GM21786 (cell line): ENCODE measurements at regions not wholly inside any gene's neighbourhood (a gene's known extent, or its start where the extent isn't known, plus 50 kb on each side); places are given as distances from the start of the nearest gene placed in this dataset.
"Not testable (repeated sequence)": the region's sequence is repeated elsewhere in the genome, so short reads cannot be mapped to it uniquely, and the experiment has no call there.

Source experiments
- ATAC-seq: cut with Tn5 transposase; IDR thresholded peaks from one replicate; pipeline ENCODE4 v1.9.1; 2021; ENCODE audit not compliant: unreplicated experiment

DNA sequence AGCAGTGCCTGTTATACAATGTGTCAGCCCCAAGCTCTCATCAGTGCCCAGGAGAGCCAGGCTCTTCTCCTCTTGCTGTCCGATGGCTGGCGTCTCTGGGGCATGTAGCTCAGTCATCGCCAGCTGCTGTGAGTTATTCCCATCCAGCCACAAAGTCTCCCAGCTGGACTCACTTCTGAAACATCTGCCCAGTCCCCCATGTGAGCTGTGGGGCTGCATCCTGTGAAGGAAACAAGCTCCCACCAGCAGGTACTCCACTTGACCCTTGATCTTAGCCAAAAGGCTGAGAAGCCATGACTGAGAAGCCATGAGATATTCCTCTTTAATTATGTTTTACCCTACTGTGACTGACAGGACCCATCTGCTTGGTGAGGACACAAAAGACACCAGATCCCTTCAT, 212.7 kb upstream of the IGFBP3 start:
- no peak for ATAC-seq

DNA sequence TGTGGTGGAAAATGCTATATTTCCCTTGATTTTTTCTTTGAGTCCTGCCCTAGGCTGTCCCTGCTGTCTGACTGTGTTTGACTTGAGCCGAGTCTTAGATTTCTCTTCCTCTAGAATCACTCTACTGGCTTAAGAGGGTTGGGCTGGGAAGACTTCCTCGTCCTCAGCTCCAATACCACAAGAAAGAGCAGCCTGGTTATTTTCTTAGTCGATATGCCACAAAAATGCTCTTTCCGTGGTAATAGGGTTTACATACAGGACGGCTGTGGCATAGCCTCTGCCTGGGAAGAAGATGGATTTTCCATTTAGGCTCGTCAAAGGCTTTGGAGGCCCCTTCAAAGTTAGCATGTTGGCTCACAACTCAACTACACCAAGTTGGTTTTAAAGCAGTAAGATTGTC, 212.0 kb upstream of the IGFBP3 start:
- ATAC-seq, result no peak

DNA sequence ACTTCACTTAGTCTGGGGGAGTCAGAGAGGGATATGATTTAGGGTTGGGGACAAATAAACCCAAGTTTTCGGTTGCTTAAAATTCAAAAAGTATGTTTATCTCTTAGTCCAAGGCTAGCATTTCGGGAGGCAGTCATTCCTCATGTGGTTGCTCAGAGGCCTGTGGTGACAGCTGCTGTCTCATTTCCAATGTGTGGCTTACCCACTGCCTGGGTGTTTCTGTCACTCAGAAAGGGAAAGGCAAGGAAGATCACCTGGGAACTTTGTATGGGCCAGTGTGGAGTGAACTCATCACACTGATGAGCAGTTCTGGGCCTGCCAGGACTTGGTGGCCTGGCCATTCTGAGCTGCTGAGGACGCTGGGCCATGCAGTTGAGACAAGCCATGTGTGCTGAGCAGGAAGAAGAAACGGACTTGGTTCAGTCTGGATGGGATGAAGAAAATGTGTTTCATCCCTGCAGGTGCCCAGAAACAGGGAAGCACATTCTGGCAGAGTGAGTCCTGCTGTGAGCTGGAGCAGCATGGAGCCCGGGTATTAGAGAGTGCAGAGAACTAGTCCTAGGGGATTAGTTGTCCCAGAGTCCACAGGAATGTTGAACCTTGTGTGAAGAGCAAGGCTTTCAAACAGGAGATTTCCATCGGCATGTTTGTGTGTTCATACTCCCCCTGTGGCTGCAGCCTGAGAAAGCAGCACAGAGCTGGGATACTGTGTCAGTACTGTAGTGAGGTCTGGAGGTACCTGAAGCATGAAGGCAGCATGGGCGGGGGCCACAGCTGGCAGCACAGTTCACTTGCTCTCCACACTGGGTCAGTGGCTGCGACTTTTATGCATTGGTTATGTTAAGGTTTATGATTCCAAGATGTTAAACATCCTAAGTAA, 211.1 kb upstream of the IGFBP3 start:
- no peak for ATAC-seq

DNA sequence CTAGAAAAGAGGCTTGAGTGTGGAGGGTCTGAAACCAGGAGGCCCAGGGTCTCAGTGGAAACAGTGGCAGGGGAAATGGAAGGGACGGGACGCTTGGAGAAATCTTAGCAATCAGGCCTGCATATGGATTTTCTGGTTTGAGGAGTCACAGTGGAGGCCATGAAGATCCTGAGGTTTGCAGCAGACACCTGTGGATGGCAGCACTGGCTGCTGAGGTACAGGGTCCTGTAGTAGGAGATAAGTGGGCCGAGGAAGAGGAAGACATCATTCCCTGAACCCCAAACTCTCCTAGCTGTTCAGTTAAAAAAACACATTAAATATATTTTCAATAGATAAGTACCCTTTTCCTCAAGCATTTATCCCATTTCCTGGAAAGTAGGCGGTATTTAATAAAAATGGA, 208.8 kb upstream of the IGFBP3 start:
- ATAC-seq, result no peak

DNA sequence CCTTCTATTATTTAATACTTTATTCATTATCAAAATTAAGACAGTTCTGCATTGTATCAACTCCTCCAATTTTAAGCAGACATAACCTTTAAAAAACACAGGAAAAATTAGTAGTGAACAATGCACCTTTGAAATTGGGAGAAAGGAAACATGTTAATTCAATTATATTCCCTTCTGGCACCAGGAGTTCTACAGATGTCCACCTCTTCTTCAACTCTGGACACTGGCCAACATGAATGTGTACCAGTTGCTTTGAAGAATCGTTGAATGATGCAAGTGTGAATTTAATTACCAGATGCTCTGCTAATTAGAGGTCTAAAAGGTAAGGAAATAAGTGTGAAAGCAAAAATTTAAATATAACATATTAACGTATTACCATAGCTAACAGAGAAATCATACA, 206.7 kb upstream of the IGFBP3 start:
- ATAC-seq, result no peak

DNA sequence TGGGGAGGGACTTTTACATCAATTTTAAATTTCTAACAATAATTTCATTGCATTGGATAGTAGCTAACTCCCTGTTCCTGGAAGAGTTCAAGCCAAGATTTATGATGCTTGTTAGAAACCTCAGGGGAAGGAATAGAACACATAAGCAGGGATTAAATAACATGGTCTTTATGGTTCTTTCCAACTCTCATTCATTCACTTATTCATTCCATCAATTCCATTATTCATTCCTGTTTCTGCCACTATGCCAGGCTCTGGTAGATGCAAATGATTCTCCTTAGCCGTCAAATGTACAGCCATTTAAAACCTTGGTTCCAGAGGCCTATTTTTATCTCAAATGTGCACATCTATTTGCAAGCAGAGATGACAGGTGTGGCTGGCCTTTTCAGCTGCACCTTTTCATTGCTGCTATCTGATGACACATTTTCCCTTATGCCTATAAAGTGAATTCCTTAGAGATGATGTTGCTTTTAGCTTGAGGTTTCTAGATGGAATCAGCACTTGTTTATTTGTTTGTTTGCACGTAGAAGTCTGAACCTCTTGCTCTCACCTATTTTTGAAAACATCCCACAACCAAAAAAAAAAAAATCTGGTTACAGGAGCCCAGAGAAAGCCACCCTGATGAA, 205.7 kb upstream of the IGFBP3 start:
- ATAC-seq, result no peak

DNA sequence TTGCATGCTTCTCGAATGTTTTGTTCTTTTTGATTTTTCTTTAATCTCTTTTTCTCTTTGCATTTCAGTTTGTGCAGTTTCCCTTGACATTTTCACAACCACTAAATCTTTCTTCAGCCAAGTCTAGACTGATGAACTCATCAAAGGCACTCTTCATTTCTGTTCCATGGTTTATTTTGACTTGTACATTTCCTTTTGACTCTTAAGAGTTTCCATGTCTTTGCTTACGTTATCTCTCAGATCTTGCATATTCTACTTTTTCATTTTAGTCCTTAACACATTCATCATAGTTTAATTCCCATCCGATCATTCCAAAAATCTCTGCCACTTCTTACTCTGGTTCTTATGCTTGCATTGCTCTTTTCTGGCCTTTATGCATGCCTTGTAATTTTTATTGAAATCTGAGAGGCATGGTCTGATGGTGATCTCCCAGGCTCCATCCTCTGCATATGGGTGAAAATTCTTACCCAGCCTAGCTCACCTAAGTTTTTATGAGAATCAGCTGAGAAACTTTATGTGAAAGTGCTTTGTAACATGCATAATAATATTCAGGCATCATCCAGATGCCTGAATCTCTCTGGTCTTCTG, 202.8 kb upstream of the IGFBP3 start:
- ATAC-seq, result no peak

DNA sequence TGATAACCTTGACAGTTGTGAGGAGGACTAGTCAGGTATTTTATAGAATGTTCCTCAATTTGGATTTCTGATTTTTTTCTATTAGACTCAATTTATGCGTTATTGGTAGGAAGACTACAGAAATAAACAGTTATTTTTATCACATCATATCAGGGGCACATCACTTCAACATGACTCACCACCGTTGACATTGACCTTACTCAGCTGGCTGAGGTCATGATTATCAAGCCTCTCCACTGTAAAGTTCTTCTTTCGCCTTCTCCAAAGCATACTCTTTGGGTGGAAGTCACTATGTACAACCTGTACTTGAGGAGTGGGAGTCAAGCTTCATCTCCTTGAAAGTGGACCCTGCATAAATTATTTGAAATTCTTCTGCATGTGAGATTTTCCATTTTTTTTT, 194.3 kb upstream of the IGFBP3 start:
- no peak for ATAC-seq

DNA sequence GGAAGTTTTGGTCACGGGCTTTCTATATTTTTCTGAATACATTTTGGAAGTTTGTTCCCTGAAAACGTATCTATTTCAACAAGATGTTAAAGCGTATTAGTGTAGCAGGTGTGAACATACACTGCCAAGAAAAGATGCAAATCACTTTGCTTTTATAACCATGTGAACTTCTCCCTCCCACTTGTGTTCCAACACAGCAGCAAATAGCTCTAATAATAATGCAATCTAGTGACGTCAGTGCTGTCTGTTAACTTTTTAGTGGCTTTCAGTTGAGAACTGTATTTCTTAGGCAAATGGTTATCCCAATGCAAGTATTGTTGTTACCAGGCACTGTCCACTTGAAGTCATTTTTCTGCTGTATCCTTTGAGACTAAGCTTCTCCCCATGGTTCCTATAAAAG, 188.4 kb upstream of the IGFBP3 start:
- no peak for ATAC-seq

DNA sequence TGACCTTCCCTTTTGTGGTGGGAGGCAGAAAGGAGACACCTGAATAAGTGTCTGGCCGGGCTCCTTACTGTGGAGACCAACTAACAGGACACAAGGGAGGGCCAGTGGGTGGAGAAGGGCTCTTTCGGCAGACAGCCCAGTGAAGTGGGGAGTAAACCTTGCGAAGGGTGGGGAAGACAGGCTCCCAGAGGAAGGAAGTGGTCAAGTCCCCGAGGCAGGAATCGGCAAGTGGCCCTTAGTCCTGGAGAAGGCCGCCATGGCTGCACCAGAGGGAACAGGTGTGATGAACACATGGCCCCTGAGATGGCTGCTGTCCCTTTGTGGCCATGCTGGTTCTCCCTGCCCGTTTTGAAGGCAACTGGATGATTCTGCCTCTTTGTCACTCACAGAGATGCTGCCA, 187.2 kb upstream of the IGFBP3 start:
- no peak for ATAC-seq

DNA sequence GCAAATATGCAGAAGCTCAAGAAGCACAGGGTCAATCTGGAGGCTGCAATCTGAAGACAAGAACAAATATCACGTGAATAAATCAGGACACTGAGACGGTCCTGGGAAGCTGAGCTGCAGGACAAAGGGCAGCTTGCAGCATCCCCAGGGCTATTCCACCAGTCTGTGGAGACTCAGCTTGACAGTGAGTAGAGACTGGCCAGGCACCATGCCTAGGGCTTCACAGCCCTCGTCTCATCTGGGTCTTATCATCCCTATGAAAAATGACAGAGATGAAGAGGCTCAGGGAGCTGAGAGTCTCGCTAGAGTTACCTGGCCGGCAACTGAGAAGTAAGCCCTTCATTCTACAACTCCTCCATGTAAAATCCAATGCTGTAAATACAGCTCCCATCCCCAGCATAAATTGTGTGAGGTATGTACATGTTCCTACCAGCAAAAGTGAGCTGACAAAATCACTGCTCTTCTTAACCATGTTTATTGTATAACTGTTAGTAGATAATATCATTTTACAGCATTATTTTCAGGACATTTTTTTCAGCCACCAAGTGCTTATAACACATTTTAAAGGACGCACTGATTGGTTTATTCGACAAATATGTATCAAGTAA, 186.6 kb upstream of the IGFBP3 start:
- no peak for ATAC-seq

DNA sequence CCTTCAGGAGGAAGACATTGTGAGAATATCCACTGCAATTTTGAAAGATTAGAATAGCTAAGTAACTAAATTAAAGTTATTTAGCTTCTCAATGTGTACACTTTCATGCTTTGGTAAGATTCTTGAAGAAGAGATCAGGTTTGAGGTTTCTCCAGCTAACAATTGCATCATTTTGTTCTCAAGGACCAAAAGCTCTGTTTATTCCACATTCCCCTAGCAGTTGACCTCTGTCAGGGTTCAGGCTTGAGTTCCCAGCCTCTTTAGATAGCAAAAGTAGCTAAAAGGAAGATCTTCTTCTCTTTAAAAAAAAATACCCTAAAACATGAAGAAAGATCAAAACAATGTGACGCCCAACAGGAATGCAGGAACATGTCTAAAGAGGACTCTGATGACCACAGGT, 179.4 kb upstream of the IGFBP3 start:
- no peak for ATAC-seq

DNA sequence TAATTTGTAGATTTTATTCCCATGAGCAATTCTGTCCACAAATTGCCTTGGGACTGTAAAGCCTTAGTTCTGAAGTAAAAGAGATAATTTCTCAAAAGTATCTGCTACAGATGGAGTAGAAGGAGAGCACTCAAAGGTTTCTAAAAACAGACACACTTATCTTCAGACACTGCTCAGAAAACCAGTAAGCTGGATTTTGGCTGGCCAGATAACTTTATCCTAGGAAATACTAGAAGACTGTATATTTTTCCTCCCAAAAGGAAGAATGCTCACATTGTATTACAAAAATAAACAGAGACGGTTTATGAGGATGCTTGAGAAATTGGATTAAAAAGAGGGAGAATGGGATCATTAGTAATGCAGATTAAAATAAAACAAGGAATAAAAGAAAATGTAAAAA, 178.0 kb upstream of the IGFBP3 start:
- ATAC-seq, result no peak

DNA sequence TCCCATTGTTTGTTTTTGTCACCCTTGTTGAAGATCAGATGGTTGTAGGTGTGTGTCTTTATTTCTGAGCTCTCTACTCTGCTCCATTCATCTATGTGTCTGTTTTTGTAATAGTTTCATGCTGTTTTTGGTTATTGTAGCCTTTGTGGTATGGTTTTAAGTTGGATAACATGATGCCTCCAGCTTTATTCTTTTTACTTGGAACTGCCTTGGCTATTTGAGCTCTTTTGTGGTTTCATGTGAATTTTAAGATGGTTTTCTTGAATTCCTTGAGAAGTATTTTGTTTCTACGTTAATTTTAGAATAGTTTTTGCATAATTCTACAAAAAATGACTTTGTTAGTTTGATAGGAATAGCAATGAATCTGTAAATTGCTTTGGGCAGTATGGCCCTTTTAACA, 170.0 kb upstream of the IGFBP3 start:
- ATAC-seq, result no peak

DNA sequence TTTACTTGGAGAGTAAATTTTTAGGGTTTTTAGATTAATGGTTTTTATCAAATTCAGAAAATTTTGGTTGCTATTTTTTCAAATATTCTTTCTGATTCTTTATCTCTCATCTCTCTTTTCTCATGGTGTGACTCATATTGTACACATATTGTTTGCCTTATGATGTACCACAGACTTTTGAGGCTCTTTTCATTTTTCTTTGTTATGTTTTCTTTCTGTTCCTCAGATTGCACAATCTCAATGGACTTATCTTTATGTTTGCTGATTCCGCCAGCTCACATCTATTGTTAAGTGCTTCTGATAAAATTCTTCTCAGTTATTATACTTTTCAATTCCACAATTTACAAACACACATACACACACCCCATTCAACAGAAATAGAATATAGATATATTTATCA, 168.2 kb upstream of the IGFBP3 start:
- ATAC-seq, result no peak

DNA sequence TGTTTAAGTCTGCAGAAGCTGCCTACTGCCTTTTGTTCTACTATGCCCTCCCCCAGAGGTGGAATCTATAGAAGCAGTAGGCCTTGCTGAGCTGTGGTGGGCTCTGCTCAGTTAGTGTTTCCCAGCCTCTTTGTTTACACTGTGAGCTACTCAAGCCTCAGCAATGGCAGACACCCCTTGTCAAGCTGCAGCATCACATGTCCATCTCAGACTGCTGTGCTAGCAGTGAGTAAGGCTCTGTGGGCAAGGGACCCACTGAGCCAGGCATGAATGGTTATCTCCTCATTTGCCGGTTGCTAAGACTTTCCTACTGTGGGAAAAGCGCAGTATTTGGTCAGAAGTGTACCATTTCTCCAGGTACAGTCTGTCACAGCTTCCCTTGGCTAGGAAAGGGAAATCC, 167.4 kb upstream of the IGFBP3 start:
- not testable (repeated sequence) for ATAC-seq

DNA sequence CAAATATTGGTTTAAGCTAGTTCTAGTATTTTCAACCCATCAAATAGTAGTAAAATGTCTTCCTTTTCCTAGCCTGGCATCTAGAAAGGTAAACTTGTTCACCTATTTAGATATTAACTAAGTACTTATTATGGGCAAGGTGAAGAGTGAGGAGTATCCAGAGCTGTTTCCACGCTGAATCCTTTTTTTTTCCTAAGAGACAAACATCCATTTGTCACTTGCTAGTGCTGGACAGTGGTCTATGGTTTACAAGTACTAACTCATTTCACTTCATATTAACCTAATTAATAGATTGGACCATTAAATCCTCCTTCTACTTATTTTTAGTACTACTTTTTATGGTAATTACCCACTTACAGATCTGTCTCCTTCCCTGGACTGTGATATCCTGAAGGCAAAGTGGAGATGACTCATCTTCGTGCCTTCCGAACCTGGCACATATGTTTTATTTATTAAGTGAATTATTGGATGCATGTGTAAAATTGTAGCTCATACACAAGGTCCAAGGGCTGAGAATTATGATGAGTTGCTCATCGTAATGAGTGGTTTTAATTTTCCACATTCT, 159.6 kb upstream of the IGFBP3 start:
- no peak for ATAC-seq

DNA sequence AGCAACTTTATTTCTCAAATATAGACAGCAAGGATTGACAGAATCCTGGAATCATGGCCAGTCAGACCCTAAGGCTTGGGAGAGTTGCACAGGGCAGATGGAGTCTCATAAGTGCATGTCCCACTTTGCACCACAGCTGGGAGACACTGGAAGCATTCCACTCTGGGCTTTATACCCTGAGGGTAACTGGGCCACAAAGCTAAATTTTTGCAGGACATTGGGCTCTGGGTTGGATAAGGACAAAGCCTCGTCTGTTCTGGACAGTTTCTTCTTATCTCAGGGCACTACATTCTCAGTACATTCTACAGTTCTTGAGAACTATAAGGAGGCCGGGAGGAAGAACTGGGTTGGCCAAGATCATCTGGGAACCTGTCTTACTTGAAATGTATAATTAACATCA, 158.3 kb upstream of the IGFBP3 start:
- ATAC-seq, result no peak

DNA sequence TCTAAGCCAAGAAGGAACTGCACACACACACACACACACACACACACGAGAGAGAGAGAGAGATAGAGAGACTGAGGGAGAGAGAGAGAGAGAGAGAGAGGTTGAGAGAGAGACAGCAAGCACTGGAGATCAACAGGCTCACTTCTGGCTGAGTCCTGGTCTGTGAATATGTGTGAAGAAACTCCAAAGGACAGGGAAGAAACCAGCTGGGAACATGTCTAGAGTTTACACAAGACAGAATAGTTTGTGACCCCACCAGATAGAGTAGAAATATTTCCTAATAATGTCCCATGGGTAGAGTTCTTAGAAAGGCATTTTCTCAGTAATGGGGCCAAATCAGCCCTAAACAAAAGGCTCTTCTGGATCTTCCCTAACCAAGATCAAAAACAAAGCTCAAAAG, 155.5 kb upstream of the IGFBP3 start:
- no peak for ATAC-seq

DNA sequence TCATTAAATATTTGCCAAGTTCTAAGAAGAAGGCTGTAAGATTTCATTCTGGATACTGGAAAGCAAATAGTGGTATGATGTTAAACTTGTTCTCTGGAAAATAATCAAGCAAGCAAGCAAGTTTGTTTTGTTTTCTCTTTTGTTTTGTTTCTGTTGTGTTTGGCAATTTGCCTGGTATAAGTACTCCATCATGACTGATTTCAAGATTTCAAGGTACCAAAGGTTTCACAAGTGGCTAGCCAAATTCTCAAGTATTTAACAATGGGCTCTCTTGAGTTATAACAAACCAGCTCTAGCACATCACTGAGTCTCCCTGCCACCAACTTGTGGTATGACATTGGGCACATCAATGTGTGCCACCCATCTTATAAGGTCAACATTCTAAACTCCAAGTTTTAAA, 151.7 kb upstream of the IGFBP3 start:
- ATAC-seq, result no peak

DNA sequence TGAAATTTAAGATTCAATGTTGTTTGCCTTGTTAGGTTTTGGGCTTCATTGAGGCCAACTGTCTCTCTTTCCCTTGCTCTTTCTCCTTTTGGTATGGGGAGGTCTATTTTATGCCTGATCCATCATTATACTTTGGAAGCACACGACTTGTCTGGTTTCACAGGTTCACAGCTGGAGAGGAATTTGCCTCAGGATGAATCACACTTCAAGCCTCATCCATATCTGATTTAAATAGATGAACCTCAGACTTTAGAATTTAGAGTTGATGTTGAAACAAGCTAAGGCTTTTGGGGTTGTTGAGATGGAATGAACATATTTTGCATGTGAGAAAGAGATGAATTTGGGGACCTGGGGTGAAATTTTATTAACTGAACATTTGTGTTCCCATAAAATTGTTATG, 150.5 kb upstream of the IGFBP3 start:
- no peak for ATAC-seq

DNA sequence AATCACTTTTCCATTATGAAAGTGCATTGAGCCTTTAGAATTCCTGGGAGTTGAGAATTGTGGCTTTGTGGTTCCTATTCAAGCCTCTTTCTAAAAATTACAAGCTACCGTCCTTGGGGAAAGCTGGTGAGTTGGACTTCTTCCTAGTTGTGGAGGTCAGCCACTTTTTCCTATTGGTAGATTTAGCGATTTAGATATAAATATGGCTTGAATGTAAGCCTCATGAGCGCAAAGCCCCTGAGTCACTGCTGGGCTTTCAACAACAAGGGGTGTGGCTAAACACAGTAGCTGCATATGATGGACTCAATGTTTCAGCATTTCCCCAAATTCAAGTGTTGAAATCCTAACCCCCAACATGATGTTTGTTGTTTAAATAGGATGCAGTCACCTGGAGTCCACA, 150.0 kb upstream of the IGFBP3 start:
- ATAC-seq, result no peak
